ENCODE measurements at regions not wholly inside any gene's neighbourhood (a gene's known extent, or its start where the extent isn't known, plus 50 kb on each side); places are given as distances from the start of the nearest gene placed in this dataset.

GRCh38 chr20:22929661-22930060, 105.5 kb upstream of the SSTR4 start:
- H3K4me1 ChIP-seq = peaks cover 0 to 5% (median 0%) of the 10 kb centered on the region in 12 donors
- TF ChIP-seq CTCF (IDR thresholded peaks at IDR 0.05) (no peak), POLR2A (IDR thresholded peaks at IDR 0.05) (no peak)
- intact Hi-C loops (cut with DNase I) = no loop called here
- H3K27me3 ChIP-seq = peaks cover 0 to 51% (median 0%) of the 10 kb centered on the region in 9 donors
- DNase-seq (no peak), ATAC-seq (no peak)
- peaks cover 0 to 9% (median 0%) of the 10 kb centered on the region in 12 donors for H3K9me3 ChIP-seq
- H3K36me3 ChIP-seq = no peaks in the 10 kb centered on the region
- WGBS, 4 donors = 89 to 98% (median 95%) methylated on average over 2 of the region's 2 CpGs
- H3K27ac ChIP-seq = no peak overlapping the region
- H3K4me3 ChIP-seq = no peak overlapping the region

- 70 to 85% (median 72%) methylated on average over 7 of the region's 7 CpGs for WGBS, 4 donors
- Histone ChIP-seq H3K4me1 (no peaks in the 10 kb centered on the region), H3K36me3 (no peaks in the 10 kb centered on the region), H3K9me3 (peaks cover 0 to 17% (median 0%) of the 10 kb centered on the region in 12 donors), H3K27me3 (peaks cover 0 to 34% (median 0%) of the 10 kb centered on the region in 9 donors), H3K4me3 (no peak overlapping the region), H3K27ac (no peak overlapping the region)
- ATAC-seq = no peak
- intact Hi-C loops (cut with DNase I) = no loop called here
- no peak for DNase-seq
- TF ChIP-seq CTCF (IDR thresholded peaks at IDR 0.05) (no peak), POLR2A (IDR thresholded peaks at IDR 0.05) (no peak)
Measured at GRCh38 chr20:22931653-22932608, 103.2 kb upstream of the SSTR4 start.

- peaks cover 0 to 12% (median 0%) of the 10 kb centered on the region in 12 donors for H3K9me3 ChIP-seq
- H3K27me3 ChIP-seq = peaks cover 0 to 17% (median 3%) of the 10 kb centered on the region in 9 donors
- TF ChIP-seq POLR2A (IDR thresholded peaks at IDR 0.05) (no peak), CTCF (IDR thresholded peaks at IDR 0.05) (no peak)
- ATAC-seq (no peak), DNase-seq (no peak)
- H3K4me1 ChIP-seq = peaks cover 0 to 7% (median 0%) of the 10 kb centered on the region in 12 donors
- H3K27ac ChIP-seq = no peak overlapping the region
- no peak overlapping the region for H3K4me3 ChIP-seq
- 79 to 84% (median 80%) methylated on average over 3 of the region's 3 CpGs for WGBS, 4 donors
- no peaks in the 10 kb centered on the region for H3K36me3 ChIP-seq
- intact Hi-C loops (cut with DNase I) = no loop called here
Measured at GRCh38 chr20:22939181-22939580, 95.9 kb upstream of the SSTR4 start.

GRCh38 chr20:22940350-22940749, 94.8 kb upstream of the SSTR4 start:
- Histone ChIP-seq H3K9me3 (peaks cover 0 to 9% (median 0%) of the 10 kb centered on the region in 12 donors), H3K27me3 (peaks cover 0 to 21% (median 5%) of the 10 kb centered on the region in 9 donors), H3K4me1 (peaks cover 0 to 7% (median 0%) of the 10 kb centered on the region in 12 donors), H3K27ac (no peak overlapping the region), H3K36me3 (no peaks in the 10 kb centered on the region), H3K4me3 (no peak overlapping the region)
- ATAC-seq (no peak), DNase-seq (no peak)
- intact Hi-C loops (cut with DNase I) = no loop called here
- WGBS, 4 donors = 87 to 94% (median 90%) methylated on average over 4 of the region's 4 CpGs
- TF ChIP-seq POLR2A (IDR thresholded peaks at IDR 0.05) (no peak), CTCF (IDR thresholded peaks at IDR 0.05) (no peak)

Data from heart left ventricle (tissue), 16 donors.